ENCODE measurements at regions not wholly inside any gene's neighbourhood (a gene's known extent, or its start where the extent isn't known, plus 50 kb on each side); places are given as distances from the start of the nearest gene placed in this dataset.

DNA sequence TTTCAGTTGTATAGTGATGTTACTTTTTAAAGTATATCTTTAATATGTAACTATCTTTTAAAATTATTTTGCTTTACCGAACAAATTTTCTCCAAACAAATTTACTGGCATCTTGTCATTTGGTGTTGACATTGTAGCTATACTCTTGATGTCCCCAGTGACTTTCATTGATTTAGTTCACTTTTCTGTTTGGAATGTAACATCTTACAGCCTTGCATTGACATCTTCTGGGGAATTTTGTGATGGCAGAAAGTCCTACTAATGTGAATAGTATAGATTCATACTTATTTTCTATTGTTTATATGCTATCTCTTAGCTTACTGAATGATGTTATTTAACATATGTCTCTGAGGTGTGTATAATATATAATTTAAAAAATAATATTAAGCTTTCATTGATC lies 800.9 kb upstream of the ATXN8OS start:
- DNase-seq (ENCODE audit: low spot score): no peak
- in situ Hi-C loops (cut with MboI; ENCODE audit: low pct_unique_long_range_greater_than_20kb, low sequenced_read_pairs, unreplicated experiment): no loop called here
- TF ChIP-seq, protein P1, sequence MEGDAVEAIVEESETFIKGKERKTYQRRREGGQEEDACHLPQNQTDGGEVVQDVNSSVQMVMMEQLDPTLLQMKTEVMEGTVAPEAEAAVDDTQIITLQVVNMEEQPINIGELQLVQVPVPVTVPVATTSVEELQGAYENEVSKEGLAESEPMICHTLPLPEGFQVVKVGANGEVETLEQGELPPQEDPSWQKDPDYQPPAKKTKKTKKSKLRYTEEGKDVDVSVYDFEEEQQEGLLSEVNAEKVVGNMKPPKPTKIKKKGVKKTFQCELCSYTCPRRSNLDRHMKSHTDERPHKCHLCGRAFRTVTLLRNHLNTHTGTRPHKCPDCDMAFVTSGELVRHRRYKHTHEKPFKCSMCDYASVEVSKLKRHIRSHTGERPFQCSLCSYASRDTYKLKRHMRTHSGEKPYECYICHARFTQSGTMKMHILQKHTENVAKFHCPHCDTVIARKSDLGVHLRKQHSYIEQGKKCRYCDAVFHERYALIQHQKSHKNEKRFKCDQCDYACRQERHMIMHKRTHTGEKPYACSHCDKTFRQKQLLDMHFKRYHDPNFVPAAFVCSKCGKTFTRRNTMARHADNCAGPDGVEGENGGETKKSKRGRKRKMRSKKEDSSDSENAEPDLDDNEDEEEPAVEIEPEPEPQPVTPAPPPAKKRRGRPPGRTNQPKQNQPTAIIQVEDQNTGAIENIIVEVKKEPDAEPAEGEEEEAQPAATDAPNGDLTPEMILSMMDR (IDR thresholded peaks at IDR 0.05; ENCODE audit: extremely low read depth, insufficient read depth, missing control alignments): no peak

DNA sequence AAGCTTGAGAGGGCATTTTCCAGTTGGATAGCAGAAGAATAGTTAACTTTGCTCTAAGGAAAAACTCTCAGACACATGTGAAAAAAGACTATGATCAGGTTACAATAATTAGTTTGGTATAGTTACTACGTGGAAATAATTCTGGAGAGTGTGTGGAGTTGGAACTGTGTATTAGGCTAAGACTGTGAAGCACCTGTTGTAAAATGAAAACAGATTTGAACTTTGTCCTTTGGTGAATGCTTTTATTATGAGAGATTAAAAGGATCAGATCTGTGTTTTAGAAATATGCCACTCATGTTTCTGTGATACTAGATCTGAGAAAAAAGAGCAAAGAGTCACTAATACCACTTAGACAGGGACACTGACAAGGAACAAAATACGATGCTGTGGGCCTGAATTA lies 807.5 kb upstream of the ATXN8OS start:
- in situ Hi-C loops (cut with MboI; ENCODE audit: low pct_unique_long_range_greater_than_20kb, low sequenced_read_pairs, unreplicated experiment): no loop called here
- no peak for DNase-seq (ENCODE audit: low spot score)

DNA sequence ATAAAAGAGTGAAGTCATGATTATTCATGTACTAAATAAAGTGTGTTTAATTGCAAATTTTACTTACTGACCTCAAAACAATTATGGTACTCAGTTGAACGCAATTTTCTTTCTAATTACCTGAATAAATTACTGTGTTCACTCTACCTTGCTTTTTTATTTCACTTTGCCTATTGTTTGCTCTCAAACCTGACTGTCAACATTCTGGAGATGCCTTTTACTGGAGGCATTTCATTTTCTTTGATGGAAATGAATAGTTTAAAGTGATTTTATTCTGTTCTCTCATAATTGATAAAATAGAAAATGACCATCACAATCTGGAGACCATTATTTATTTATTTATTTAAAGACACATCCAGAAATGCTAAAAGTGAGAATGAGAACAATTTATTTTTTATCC lies 811.5 kb upstream of the ATXN8OS start:
- no peak for DNase-seq (ENCODE audit: low spot score)
- TF ChIP-seq, protein P1 (IDR thresholded peaks at IDR 0.05; ENCODE audit: extremely low read depth, insufficient read depth, missing control alignments): no peak
- in situ Hi-C loops (cut with MboI; ENCODE audit: low pct_unique_long_range_greater_than_20kb, low sequenced_read_pairs, unreplicated experiment): no loop called here

More for the DNA sequence above, 807.5 kb upstream of the ATXN8OS start:
- TF ChIP-seq, protein P1 (IDR thresholded peaks at IDR 0.05; ENCODE audit: extremely low read depth, insufficient read depth, missing control alignments): no peak

DNA sequence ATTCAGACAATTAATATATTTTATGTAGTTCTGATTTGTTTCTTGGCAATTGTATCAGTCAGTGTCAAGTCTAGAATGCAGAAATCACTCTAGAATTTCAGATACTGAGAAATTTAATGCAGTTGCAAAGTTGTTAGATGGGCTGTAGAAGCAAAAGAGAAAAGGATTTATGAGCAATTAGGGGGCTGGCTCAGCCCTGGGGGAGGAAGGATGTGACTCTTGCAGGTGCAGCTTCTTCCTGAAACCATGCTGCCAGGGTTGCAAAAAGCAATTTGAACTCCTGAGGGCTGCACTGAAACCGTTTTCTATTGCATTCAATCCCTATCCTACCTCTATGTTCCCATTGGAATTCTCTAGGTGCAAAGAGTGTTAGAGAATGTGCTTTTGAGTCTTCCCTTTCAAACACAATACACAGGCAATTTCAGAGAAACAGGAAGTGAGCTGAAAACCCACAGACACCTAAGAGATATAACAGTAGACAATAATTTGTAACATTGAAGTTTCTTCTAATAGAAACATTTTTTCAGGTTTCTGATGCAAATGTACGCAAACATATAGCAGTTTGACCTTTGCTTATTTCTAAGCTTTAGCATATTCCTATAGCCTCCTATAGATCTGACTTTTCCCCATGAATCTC lies 814.7 kb upstream of the ATXN8OS start:
- TF ChIP-seq, protein P1 (IDR thresholded peaks at IDR 0.05; ENCODE audit: extremely low read depth, insufficient read depth, missing control alignments): no peak
- DNase-seq (ENCODE audit: low spot score): no peak
- in situ Hi-C loops (cut with MboI; ENCODE audit: low pct_unique_long_range_greater_than_20kb, low sequenced_read_pairs, unreplicated experiment): no loop called here

DNA sequence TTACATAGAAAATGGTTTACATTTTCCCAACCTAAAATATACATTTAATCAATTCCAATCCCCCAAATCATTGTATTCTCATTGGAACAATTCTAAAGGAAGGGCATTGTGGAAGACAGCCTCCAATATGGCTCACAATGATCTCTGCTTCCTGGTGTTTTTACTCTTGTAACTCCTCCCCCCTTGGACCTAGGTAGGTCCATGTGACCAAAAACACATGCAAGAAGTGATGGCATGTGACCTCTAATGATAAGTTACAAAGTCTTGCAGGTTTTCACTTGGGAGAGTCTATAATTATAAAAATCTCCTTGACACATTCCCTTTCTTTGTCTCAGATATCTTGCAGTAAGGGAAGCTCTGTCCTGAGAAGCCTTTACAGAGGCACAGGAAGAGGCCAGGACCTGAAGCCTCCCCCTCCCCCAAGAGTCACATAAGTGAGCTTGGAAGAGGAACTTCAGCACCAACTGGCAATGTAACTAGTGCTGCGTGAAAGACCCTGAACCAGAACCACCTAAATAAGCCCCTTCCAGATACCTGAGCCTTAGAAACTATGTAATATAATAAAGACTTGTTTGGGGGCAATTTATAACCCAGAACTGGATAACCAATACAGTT lies 816.2 kb upstream of the ATXN8OS start:
- DNase-seq (ENCODE audit: low spot score): no peak

DNA sequence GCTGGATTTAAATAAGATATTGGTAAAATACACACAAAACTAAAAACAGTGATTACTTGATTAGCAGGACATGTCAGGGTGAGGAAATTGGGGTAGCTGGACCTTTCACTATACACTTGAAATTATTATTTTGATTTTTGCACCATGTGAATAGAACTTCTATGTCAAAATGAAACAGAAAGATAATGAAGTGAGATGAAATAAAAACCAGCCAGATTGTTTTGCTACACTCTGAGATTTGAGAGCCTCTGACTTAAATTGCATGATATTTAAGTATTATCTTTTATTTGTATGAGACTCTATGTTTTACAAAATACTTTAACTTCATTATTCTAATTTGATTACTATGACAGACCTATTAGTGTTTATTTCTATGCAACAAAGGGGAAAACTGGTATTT lies 819.6 kb upstream of the ATXN8OS start:
- in situ Hi-C loops (cut with MboI; ENCODE audit: low pct_unique_long_range_greater_than_20kb, low sequenced_read_pairs, unreplicated experiment): no loop called here
- DNase-seq (ENCODE audit: low spot score): no peak
- TF ChIP-seq, protein P1 (IDR thresholded peaks at IDR 0.05; ENCODE audit: extremely low read depth, insufficient read depth, missing control alignments): no peak

More for the DNA sequence above, 816.2 kb upstream of the ATXN8OS start:
- TF ChIP-seq, protein P1 (IDR thresholded peaks at IDR 0.05; ENCODE audit: extremely low read depth, insufficient read depth, missing control alignments): no peak
- in situ Hi-C loops (cut with MboI; ENCODE audit: low pct_unique_long_range_greater_than_20kb, low sequenced_read_pairs, unreplicated experiment): no loop called here

Data from GM13977 (cell line).